ENCODE measurements at regions not wholly inside any gene's neighbourhood (a gene's known extent, or its start where the extent isn't known, plus 50 kb on each side); places are given as distances from the start of the nearest gene placed in this dataset.

- POLR2A ChIA-PET, result no interaction called here
- DNase-seq (ENCODE audit: extremely low spot score), result no peak
- CTCF ChIA-PET, result no interaction called here
- TF ChIP-seq L3MBTL2 (conservative IDR thresholded peaks at IDR 0.05) (no peak), NFRKB (IDR thresholded peaks at IDR 0.05) (no peak), PKNOX1 (IDR thresholded peaks at IDR 0.05) (no peak), TARDBP (IDR thresholded peaks at IDR 0.05) (no peak), ELF4 (IDR thresholded peaks at IDR 0.05) (no peak), ZNF384 (IDR thresholded peaks at IDR 0.05) (no peak), BHLHE40 (IDR thresholded peaks at IDR 0.05; ENCODE audit: borderline replicate concordance) (no peak), LEF1 (IDR thresholded peaks at IDR 0.05; ENCODE audit: borderline replicate concordance) (no peak), HDGF (IDR thresholded peaks at IDR 0.05; ENCODE audit: borderline replicate concordance) (no peak), FOXA1 (IDR thresholded peaks at IDR 0.05) (no peak), FOXM1 (IDR thresholded peaks at IDR 0.05; ENCODE audit: borderline replicate concordance) (no peak), ARNT (IDR thresholded peaks at IDR 0.05) (no peak), SP1 (IDR thresholded peaks at IDR 0.05) (no peak), SUZ12 (IDR thresholded peaks at IDR 0.05) (no peak), FOXK2 (IDR thresholded peaks at IDR 0.05) (no peak), CTBP1 (IDR thresholded peaks at IDR 0.05; ENCODE audit: borderline replicate concordance) (no peak)
Measured at GRCh38 chr9:87390361-87390760, 107.3 kb upstream of the DAPK1 start.

DNA sequence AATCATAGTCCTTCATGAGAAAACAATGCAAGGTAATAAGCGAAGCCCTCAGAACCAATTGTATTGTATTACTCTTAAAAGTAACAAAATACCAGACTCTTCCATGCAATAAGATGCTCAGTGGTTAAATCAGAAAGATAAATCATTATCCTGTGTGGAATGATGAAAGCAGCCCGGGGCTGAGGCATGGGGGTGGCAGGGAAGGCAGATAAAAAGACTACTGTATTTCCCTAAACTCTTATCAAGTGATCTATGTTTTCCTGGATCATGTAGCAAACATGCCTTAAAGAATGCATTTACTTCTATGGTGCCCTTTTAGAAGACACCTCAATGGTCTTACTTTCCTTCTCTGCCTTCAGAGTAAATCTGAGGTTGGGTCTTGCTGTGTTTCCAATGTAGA, 105.6 kb upstream of the DAPK1 start:
- no peak for DNase-seq (ENCODE audit: extremely low spot score)
- ChIA-PET CTCF (no interaction called here), POLR2A (no interaction called here)
- no peak for TF ChIP-seq L3MBTL2 (conservative IDR thresholded peaks at IDR 0.05)

DNA sequence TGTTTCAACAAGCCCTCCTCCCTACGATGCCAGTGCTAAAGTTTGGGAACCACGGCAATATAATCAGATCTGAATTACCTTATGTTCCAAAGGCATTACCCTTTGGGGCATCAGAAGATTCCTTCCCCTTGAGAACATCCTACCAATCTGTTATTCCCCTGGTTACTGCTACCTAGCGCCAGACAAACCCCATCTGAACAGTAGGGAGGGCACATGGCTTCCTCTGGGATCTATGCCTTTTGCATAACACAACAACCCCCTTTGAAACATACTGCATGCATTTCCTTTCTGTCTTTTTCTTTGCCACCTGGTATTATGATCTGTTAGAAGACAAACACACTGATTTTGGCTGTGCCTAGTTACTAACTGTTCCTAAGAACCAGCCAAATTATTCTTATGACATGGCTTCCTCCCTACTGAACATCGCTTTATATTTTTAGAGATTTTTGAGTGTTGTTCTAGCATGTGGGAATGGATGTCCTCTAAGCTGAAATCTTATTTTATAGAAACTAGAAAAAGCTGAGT, 103.9 kb upstream of the DAPK1 start:
- no peak for DNase-seq (ENCODE audit: extremely low spot score)
- no peak for TF ChIP-seq FOXA1 (IDR thresholded peaks at IDR 0.05)
- TF ChIP-seq ZNF384 (IDR thresholded peaks at IDR 0.05), result no peak
- TF ChIP-seq PKNOX1 (IDR thresholded peaks at IDR 0.05), result no peak
- ChIA-PET CTCF (no interaction called here), POLR2A (no interaction called here)

DNA sequence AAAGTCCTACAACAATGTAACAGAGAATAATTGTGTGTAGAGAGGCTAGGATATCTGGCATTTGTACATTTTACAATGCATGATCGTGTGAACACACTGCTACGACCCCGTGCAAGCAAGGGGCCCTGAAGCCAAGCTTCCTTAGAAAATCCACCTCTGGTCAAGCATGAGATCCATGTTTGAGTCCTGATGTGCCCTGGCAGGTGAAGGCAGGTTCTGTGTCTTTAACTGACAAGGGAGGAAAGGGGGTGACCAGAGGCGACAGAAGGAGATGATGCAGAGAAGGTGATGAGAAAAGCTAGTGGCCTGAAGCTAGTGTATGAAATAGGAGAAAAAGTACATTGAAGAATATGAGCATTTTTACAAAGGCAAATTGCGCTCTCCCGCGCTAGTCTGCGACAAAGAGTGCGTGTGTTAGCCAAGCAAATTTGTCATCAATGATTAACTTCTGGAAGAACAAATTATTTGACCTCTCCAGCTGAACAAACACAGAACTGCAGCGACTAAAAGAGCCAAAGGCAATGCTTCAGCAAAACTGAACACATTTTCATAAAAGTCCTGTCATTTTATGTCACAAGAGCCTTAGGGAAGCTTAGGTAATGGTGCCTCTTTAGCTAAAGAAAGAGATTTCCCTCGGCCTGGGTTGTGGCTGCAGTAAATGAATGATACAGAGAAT, 101.7 kb upstream of the DAPK1 start:
- CTCF ChIA-PET, result no interaction called here
- TF ChIP-seq ARNT (IDR thresholded peaks at IDR 0.05) (no peak), NFRKB (IDR thresholded peaks at IDR 0.05) (no peak), FOXK2 (IDR thresholded peaks at IDR 0.05) (no peak), SUZ12 (IDR thresholded peaks at IDR 0.05) (no peak), FOXA1 (IDR thresholded peaks at IDR 0.05) (no peak), SP1 (IDR thresholded peaks at IDR 0.05) (no peak), FOXM1 (IDR thresholded peaks at IDR 0.05; ENCODE audit: borderline replicate concordance) (no peak), ELF4 (IDR thresholded peaks at IDR 0.05) (no peak), LEF1 (IDR thresholded peaks at IDR 0.05; ENCODE audit: borderline replicate concordance) (no peak)
- POLR2A ChIA-PET, result no interaction called here
- DNase-seq (ENCODE audit: extremely low spot score), result no peak

DNA sequence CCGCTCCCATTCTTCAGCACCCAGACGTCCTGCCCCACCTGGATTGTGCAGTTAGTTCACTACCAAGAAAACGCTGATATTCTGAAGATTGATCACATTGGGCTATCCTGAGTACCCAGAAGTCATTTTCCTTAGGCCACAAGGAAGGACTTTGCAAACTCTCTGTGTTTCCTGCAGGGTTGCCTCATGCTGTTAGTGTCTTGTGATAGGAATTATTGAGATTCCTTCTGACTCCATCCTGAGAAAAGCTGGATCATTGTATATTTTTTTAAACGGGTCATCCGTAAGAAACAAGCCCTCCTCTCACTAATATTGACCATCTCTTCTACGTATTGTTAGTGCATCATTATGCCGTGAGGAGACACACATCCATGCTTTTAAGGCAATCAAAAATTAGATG, 96.0 kb upstream of the DAPK1 start:
- ChIA-PET POLR2A (no interaction called here), CTCF (no interaction called here)
- TF ChIP-seq TARDBP (IDR thresholded peaks at IDR 0.05) (no peak), ELF4 (IDR thresholded peaks at IDR 0.05) (no peak), FOXM1 (IDR thresholded peaks at IDR 0.05; ENCODE audit: borderline replicate concordance) (no peak), CTBP1 (IDR thresholded peaks at IDR 0.05; ENCODE audit: borderline replicate concordance) (no peak), FOXA1 (IDR thresholded peaks at IDR 0.05) (no peak), L3MBTL2 (conservative IDR thresholded peaks at IDR 0.05) (no peak), SP1 (IDR thresholded peaks at IDR 0.05) (no peak), ZNF384 (IDR thresholded peaks at IDR 0.05) (no peak), BHLHE40 (IDR thresholded peaks at IDR 0.05; ENCODE audit: borderline replicate concordance) (no peak), LEF1 (IDR thresholded peaks at IDR 0.05; ENCODE audit: borderline replicate concordance) (no peak), FOXK2 (IDR thresholded peaks at IDR 0.05) (no peak), SUZ12 (IDR thresholded peaks at IDR 0.05) (no peak)
- no peak for DNase-seq (ENCODE audit: extremely low spot score)

- ChIA-PET CTCF (no interaction called here), POLR2A (no interaction called here)
- DNase-seq (ENCODE audit: extremely low spot score), result no peak
- TF ChIP-seq ELF4 (IDR thresholded peaks at IDR 0.05) (no peak), FOXM1 (IDR thresholded peaks at IDR 0.05; ENCODE audit: borderline replicate concordance) (no peak), FOXA1 (IDR thresholded peaks at IDR 0.05) (no peak), LEF1 (IDR thresholded peaks at IDR 0.05; ENCODE audit: borderline replicate concordance) (no peak), CTBP1 (IDR thresholded peaks at IDR 0.05; ENCODE audit: borderline replicate concordance) (no peak), TARDBP (IDR thresholded peaks at IDR 0.05) (no peak), ZNF384 (IDR thresholded peaks at IDR 0.05) (no peak), FOXK2 (IDR thresholded peaks at IDR 0.05) (no peak), PKNOX1 (IDR thresholded peaks at IDR 0.05) (no peak), SUZ12 (IDR thresholded peaks at IDR 0.05) (no peak), BHLHE40 (IDR thresholded peaks at IDR 0.05; ENCODE audit: borderline replicate concordance) (no peak), ARNT (IDR thresholded peaks at IDR 0.05) (no peak), L3MBTL2 (conservative IDR thresholded peaks at IDR 0.05) (no peak), SP1 (IDR thresholded peaks at IDR 0.05) (no peak), HDGF (IDR thresholded peaks at IDR 0.05; ENCODE audit: borderline replicate concordance) (no peak)
Measured at GRCh38 chr9:87402537-87402936, 95.1 kb upstream of the DAPK1 start.
